Breast epithelium (tissue), 3 donors: ENCODE measurements at regions not wholly inside any gene's neighbourhood (a gene's known extent, or its start where the extent isn't known, plus 50 kb on each side); places are given as distances from the start of the nearest gene placed in this dataset.

Experiments used
- POLR2A ChIP-seq: fragments of 450-650 bp; IDR thresholded peaks from one replicate; pipeline ENCODE4 v1.6.1; 2016; ENCODE audit warnings: antibody characterized with exemption, mild to moderate bottlenecking, moderate library complexity
- POLR2AphosphoS5 ChIP-seq, 3 donors: sonication (generic); formaldehyde crosslinking; IDR thresholded peaks; one replicate each; pipeline ENCODE4 v1.6.1; 2017; ENCODE audit warnings: antibody characterized with exemption in 3 of 3
- TF ChIP-seq, protein P1 (sequence below), 3 donors: fragments of 450-650 bp; IDR thresholded peaks; one replicate each; pipeline ENCODE4 v1.5.1; 2016 to 2017; ENCODE audit warnings: antibody characterized with exemption in 3 of 3, mild to moderate bottlenecking in 3 of 3, moderate library complexity in 3 of 3

GRCh38 chr1:78722947-78723346 lies 73.3 kb downstream of the IFI44 start:
- TF ChIP-seq, protein P1, sequence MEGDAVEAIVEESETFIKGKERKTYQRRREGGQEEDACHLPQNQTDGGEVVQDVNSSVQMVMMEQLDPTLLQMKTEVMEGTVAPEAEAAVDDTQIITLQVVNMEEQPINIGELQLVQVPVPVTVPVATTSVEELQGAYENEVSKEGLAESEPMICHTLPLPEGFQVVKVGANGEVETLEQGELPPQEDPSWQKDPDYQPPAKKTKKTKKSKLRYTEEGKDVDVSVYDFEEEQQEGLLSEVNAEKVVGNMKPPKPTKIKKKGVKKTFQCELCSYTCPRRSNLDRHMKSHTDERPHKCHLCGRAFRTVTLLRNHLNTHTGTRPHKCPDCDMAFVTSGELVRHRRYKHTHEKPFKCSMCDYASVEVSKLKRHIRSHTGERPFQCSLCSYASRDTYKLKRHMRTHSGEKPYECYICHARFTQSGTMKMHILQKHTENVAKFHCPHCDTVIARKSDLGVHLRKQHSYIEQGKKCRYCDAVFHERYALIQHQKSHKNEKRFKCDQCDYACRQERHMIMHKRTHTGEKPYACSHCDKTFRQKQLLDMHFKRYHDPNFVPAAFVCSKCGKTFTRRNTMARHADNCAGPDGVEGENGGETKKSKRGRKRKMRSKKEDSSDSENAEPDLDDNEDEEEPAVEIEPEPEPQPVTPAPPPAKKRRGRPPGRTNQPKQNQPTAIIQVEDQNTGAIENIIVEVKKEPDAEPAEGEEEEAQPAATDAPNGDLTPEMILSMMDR (IDR thresholded peaks at IDR 0.05): no peak
- TF ChIP-seq POLR2A: no peak
- no peak for TF ChIP-seq POLR2AphosphoS5 (IDR thresholded peaks at IDR 0.05)
